NOMO-1 treated with DMSO at 0.1 percent for 48 hours (cell line): ENCODE measurements at regions not wholly inside any gene's neighbourhood (a gene's known extent, or its start where the extent isn't known, plus 50 kb on each side); places are given as distances from the start of the nearest gene placed in this dataset.
"Not testable (repeated sequence)": the region's sequence is repeated elsewhere in the genome, so short reads cannot be mapped to it uniquely, and the experiment has no call there.

ENCODE experiments used
- DNase-seq: peaks from one replicate; lab custom pipeline; 2025; ENCODE audit not compliant: unreplicated experiment; lab: John Stamatoyannopoulos, UW

DNA sequence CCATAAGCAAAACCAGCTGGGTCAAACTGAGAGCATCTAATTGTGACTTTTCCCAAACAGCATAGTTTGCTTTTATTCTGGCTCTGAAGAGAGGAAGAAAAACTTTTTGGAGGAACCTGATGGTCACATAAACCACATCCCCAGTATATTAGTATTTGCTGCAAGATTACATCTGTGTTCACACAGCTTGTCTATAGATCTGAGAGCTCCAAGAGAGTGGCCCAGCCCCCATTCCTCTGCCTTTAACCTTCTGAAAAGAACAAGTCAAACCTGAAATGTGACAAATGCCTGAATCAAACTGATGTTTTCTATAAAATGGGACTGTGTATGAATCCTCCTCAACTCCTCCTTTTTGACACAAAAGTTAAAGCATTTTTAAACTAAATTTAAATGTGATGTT is 435.2 kb downstream of the ZNF479 start:
- DNase-seq: not testable (repeated sequence)

DNA sequence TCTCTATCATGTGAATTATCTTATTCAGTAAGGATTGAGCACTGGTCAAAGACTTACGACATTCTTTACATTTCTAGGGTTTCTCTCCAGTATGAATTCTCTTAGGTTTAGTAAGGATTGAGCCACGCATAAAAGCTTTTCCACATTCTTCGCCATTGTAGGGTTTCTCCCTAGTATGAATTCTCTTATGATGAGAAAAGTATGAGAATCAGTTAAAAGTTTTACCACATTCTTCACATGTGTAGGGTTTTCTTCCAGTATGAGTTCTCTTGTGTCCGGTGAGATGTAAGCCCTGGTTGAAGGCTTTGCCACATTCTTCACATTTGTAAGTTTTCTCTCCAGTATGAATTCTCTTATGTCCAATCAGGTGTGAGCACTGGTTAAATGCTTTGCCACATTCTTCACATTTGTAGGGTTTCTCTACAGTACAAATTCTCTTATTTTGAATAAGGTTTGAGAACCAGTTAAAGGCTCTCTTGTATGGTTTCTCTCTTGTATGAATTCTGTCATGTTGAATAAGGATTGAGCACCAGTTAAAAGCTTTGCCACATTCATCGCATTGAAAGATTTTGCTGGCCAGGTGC is 445.9 kb downstream of the ZNF479 start:
- no peak for DNase-seq

DNA sequence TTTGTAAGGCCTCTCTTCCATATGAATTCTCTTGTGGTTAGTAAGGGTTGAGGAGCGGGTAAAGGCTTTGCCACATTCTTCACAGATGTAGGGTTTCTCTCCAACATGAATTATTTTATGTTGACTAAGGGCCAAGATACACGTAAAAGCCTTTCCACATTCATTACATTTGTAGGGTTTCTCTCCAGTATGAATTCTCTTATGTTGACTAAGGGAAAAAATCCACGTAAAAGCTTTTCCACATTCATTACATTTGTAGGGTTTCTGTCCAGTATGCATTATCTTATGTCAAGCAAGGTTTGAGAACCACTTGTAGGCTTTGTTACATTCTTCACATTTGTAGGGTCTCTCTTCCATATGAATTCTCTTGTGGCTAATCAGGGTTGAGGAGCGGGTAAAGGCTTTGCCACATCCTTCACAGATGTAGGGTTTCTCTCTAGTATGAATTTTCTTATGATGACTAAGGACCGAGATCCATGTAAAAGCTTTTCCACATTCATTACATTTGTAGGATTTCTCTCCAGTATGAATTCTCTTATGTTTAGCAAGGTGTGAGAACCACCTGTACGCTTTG is 493.0 kb downstream of the ZNF479 start:
- no peak for DNase-seq

DNA sequence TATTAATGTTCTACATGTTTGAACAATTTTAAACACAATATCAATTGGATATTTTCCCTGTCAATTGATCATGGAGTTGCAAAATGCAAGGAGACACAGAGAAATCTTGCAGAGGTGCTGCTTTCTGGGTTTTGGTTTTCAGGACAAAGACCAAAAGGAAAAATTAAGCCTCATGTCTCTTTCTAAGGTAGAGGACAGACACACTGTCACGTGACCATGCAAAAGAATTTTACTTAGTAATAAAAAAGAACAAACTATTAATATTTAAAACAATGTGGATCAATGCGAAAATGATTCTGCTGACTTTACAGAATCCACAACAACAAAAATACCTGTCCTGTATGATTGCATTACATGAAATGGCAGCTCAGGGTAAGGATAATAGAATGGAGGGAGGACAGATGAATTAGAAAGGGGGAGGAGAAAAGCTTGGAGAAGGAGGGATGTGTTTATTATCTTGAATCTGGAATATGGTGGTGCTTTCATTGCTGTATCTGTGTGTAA is 493.7 kb upstream of the NUPR2 start:
- DNase-seq: no peak

DNA sequence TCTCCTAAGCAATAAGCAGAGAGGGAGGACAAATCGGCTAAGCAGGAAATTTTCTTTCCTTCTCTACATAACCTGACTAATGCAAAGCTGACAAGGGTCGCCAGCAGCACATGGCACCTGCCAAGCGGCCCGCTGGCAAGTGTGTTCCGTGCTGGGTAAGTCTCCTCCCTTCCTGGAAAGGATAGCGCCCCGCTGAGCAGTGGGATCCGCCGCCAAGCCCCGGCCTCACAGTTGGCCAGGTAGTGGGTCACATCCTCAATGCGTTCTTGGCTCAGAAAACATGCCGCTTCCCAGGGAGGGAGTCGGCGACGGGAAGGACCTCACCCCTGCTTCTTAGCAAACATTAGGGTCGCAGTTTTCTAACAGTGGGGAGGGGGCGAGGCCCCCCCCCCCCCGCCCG is 488.9 kb upstream of the NUPR2 start:
- DNase-seq: no peak

DNA sequence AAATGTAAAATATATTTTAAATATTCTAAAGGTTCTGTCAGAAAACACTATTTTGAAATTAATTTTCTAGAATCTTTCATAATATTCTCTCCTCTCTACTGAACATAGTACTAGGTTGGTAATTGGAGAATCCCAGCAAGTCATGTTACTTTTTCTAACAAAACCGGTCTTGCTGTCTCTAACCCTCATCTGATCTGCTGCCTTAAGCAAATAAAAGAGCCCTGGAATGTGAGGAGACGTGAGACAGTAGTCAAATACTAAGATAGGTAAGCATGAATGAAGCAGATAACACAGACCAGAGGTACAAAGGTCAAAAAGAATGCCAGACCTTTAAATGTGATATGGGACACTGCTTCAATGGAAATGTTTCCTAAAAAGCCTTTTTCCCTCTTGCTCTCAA is 462.4 kb upstream of the NUPR2 start:
- no peak for DNase-seq

DNA sequence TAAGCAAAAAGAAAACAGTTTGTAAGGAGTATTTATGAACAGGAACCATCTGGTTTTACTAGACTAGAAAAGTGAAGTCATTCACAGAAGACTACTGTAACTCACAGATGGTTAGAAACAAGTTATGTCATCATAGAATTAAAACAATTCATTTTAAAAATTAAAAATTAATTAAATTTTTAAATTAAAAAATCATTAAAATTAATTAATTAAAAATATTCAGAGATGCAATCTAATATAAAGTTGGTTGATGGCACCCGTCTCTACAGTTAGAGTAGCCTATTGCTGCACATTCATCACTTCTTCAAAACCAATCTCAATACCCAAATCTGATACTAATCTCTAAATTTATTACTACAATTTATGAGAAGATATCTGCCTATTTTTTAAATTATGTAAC is 454.8 kb upstream of the NUPR2 start:
- no peak for DNase-seq

DNA sequence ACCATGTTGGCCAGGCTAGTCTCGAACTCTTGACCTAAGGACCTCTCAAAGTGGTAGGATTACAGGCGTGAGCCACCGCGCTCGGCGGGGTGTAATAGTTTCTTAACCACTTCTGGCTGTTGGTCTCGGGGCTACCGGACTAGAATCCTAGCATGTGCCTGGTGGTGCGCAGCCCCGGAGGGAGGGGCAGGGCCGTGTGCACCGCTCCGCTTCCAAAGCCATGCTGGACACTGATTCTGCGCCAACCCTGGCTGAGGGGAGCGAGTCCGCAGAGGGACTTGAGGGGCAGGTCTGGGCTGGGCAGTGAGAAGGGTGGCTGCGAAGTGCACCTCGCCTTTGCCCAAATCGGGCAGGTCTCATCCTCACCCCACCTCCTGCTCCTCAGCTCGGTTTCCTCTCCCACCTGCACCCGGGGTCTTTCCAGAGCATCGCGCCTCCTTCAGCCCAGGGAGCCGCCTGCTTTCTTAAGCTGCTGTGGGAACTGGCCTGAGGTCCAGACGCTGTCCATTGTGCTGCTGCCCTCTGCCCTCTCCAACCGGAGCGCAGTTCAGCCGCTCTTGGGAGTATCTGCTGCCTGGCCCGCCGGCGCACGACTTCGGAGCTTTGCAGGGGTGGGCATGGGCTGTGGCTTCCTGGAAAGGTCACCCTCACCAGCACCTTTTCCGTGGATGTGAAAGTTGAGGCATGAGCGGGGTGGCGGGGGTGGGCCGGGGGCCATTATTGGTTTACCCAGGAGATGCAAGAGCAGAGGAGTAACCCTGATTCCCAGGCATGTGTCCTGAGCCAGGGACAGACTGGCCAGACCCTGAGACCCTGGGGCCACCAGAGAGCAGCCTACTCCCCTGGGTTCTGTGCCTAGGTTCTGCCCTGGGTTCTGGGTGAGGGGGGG is 422.6 kb upstream of the NUPR2 start:
- no peak for DNase-seq

DNA sequence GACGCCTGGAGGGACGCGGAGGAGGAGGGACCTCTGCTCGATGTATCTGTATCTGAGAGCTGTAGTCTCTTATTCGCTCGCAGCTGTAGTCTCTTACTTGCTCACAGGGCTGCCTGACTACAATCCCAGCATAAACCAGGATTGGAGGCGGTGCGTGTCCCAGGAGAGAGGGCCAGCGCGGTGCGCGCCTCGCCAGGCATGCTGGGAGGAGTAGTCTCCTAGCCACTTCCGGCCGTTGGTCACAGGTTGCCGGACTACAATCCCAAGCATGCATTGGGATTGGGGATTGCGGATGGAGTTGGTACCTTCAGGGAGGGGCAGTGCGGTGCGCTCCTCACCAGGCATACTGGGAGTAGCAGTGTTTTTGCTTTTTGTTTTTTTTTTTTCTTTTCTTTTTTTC is 421.7 kb upstream of the NUPR2 start:
- DNase-seq: no peak

DNA sequence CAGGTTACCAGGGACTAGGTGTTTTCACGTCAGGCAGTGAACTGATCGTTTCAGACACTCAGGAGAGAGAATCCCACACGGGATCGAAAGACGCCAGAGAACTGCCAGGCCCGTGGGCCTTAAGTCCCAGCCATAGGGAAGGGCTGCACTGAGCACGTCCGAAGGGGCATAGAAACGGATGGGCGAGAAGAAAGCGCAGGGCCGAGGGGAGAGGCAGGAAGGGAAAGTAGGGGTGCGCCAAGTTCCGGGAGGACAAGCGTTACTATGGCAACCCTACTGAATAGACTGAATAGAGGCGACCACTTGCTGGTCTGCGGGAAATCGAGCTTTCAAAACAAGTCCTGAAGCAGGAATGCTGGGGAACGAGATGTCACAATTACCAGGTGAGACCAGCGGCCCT is 421.3 kb upstream of the NUPR2 start:
- DNase-seq: no peak

DNA sequence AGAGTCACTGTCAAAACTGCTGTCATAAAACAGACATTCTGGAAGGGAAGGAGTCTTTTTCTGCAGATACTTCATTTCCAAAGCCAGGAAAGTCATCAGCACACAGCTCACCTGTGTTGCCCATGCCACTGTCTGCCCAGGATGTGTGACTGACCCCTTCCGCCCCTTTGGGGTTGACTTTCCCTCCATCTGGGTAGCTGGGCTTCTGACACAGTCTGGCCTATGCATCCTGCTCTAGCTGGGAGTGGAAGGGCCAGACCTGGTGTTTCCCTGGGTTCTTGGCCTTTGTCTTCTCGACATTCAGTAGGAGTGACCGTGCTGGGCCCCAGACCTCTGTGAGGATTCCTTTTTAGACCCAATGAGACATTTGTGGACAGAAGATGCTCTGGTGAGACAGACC is 378.9 kb upstream of the NUPR2 start:
- no peak for DNase-seq

DNA sequence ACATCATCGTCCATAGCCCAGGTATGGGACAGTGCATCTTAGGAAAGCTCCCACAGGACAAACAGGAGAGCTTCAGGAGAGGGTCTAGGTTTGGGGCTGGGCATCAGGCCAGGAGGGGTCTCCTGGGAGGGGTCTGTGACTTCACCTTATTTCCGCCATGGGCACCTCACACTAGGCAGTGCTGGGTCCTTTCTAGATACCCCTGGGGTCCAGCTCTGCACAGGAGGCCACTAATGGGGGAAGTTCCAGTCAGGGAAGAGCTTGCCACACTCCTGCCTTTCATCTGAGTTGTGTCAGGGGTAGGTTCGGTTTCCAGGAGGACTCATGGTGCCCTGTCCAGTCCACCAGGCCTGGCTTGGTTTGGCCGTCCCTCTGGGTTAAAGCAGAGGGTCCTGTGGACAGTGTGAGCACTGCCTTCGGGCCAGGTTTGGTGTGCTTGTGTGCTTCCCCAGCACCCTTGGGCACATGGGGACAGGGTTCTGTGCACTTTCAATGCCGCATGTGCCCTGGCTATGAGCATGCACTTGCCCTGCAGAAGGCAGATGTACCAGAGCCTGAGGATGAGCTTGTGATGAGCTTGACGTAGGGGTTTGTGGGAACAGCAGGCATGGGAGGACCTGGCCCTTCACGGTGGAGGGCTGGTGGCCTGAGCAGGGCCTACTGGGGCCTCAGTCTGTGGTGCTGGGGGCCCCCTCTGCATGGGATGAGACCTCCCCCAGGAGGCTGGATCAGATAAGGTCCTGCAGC is 377.7 kb upstream of the NUPR2 start:
- no peak for DNase-seq

DNA sequence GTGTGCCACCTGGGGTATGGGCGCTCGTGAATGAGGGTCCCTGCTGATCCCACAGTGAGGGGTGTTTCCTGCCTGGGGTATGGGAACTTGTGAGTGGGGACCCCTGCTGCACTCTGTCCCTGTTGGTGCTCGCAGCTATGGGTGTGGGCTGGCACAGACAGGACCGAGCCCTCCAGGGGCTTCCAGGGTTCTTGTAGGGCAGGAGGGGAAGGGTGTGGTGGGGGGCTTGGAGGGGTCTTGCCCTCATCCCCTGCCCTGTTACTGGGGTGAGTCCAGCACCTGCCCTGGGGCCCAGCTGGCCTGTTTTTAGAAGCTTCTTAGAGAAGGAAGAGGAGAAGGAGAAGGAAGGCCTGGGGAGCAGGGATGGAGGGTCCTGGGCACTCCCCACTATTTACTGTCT is 377.0 kb upstream of the NUPR2 start:
- DNase-seq: no peak

DNA sequence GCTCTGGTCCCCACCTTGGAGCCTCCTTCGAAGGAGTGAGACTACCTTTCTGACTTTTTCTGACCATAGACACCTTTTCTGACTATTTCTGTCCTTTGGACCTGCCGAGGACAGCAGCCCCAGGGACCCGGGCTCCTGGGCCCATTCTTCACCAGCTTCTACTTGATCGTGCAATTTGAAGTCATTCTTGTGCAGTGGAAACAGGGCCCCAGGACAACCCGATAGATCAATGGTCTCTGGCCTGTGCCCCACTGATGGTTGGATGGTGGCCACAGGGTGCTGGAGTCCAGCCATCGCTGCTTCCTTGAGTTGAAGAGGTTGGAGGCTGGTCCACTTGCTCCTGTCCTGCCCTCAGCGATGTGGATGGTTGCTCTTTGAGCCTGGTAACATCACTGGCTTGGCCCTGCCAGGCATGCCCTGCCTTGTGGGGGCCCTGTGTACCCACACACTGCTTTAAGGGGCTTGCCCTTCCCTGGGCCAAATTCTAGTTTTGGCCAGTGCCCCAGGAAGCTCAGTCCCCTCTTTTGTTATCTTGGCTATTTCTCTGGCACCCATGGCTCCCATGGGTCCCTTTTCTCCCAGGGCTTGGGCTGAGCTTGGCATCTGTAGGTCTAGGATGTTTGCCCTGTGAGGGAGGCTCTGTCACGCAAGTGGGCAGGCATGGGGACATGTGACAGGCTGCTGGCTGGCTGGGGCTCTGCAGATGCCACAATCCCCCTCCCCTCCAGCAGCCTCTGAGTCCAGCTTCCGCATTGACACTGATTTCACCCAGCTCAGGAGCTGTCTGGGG is 375.6 kb upstream of the NUPR2 start:
- DNase-seq: no peak

DNA sequence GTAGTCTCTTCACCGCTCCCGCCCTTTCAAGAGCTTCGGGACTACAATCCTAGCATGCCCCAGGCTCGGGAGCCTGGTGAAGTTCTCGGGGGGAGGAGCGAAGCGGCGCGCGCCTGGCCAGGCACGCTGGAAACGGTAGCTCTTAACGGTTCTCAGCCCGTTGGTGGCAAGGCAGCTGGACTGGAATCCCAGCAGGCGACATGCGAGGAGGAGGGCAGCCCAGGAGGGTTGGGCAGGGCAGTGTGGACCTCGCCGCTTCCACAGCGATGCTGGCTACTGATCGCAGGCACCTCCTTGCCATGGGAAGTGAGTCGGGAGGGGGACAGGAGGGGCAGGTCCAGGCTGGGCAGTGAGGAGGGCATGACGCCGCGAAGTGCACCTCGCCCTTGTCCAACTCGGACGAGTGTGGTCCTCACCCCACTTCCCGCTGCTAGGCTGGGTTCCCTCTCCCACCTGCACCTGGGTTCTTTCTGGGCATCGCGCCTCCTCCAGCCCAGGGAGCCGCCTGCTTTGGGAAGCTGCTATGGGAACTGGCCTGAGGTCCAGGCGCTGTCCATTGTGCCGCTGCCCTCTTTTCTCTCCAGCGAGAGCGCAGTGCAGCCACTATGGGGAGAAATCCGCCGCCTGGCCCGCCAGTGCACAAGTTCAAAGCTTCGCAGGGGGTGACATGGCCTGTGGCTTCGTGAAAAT is 367.8 kb upstream of the NUPR2 start:
- DNase-seq: no peak

DNA sequence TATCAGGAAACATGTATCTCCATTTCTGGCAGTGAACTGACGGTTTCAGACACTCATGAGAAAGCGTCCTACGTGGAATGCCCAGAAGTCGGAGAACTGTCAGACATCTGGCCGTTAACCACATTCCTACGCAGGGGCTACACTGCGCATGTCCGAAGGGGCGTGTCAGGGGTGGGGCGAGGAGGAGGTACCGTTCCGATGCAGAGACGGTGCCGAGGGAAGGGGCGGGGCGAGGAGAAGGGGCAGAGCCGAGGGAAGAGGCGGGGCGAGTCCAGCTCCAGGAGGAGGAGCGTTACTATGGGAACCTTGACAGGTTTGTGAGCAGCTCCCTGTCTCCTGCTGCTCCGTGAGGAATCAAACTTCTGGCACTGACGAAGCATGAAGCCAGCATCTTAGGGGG is 366.9 kb upstream of the NUPR2 start:
- DNase-seq: no peak

DNA sequence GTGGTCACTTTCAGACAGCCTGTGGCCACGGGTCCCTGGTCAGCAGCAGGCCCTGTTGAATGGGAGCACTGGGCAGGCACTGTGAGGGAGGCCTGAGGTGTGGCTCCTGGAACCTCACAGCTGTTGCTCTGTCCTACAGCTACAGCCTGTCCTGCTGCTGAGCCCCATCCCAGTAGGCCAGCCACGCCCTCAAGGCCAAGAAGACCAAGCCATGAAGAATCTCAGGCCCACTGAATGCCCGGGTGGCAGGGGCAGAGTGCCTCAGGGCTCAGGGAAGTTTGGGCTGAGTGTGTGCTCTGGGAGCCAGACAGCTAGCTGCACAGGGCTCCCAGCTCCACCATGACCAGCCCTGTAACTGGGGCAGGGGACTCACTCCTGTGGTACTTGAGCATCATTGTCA is 363.5 kb upstream of the NUPR2 start:
- DNase-seq: no peak

DNA sequence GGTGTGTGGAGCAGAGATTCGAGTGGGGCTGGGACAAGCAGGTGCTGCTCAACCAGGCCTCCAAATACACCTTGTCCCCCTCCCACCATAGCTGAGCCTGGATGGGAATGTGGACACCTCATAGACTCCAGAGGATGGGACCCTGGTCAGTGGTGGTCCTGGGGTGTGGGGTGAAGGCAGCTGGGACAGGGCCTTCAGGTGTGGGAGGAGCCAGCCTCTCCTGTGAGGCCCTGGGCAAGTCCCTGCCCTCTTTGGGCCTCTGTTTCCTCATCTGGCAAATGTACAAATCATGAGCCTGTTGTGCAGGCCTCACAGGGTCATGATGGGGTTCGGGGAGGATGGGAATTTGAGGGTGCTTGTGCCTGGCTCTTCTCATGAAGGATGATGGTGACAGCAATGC is 362.9 kb upstream of the NUPR2 start:
- no peak for DNase-seq

DNA sequence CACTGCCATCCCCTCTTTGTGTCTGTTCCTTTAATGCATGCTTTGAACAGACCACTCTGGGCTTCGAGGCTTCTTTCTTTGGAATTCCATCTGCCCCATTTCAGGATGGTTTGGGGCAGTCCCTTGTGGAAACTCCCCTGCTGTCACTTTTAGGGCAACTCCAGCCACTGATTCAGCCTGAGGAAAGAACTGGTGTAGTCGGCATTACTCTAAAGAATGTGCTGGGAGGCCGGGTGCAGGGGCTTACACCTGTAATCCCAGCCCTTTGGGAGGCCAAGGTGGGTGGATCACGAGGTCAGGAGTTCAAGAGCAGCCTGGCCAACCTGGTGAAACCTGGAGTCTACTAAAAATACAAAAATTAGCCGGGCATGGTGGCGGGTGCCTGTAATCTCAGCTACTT is 358.1 kb upstream of the NUPR2 start:
- no peak for DNase-seq

DNA sequence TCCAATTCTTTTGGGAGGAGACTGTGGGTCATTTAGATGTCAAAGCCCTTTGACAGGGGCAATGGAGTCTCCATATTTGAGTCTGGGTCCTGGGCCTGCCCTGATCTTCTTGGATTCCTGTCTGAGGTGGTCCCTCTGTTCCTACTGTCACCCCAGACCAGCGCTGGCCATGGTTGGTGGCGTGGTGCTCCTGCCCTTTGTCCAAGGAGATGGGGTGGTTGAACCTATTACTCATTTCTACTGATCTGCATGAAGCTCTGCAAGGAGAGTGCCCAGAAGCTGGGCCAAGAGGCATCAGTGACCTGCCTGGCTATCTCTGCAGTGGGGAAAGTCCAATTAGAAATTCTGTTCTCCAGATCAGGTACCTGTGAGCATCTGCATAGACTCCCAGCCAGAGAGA is 355.6 kb upstream of the NUPR2 start:
- no peak for DNase-seq
